PFSK-1 (cell line): ENCODE measurements at regions not wholly inside any gene's neighbourhood (a gene's known extent, or its start where the extent isn't known, plus 50 kb on each side); places are given as distances from the start of the nearest gene placed in this dataset.

Experiments used
- POLR2AphosphoS5 ChIP-seq: IDR thresholded peaks from 2 replicates; pipeline ENCODE4 v1.6.1; 2012; ENCODE audit warnings: low read depth, mild to moderate bottlenecking, control low read depth, low read length, moderate library complexity
- TAF1 ChIP-seq: IDR thresholded peaks from 2 replicates; pipeline ENCODE4 v1.6.1; 2012; ENCODE audit warnings: low read length, control low read depth, borderline replicate concordance; ENCODE audit not compliant: insufficient read depth

DNA sequence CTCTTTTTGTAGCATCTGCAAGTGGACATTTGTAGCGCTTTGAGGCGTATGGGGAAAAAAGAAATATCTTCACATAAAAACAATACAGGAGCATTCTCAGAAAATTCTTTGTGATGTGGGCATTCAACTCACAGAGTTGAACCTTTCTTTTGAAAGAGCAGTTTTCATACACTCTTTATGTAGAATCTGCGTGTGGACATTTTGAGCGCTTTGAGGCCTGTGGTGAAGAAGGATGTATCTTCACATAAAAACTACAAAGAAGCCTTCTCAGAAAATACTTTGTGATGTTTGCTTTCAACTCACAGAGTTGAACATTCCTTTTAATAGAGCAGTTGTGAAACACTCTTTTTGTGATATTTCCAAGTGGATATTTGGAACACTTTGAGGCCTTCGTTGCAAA is 598.4 kb upstream of the ZNF337 start:
- TF ChIP-seq TAF1, result no peak
- TF ChIP-seq POLR2AphosphoS5, result no peak
